WTC11 (cell line): ENCODE measurements at regions not wholly inside any gene's neighbourhood (a gene's known extent, or its start where the extent isn't known, plus 50 kb on each side); places are given as distances from the start of the nearest gene placed in this dataset.

Source experiments
- ATAC-seq: fragments of 200-7000 bp; cut with Tn5 transposase; 2 replicates; pipeline ENCODE4 v1.10.0; 2021; ENCODE audit warnings: mild to moderate bottlenecking, moderate library complexity
- CTCF ChIA-PET: fragments of 300-600 bp; sonication (Branson Sonifier 250); formaldehyde crosslinking; loops from one replicate; lab custom pipeline; 2021; ENCODE audit warnings: antibody characterized with exemption; lab: Charles Lee
- POLR2A ChIA-PET: fragments of 350-600 bp; sonication (Branson Sonifier 250); formaldehyde crosslinking; loops from one replicate; lab custom pipeline; 2021; ENCODE audit warnings: antibody characterized with exemption; lab: Charles Lee
- DNase-seq: peaks from one replicate; pipeline ENCODE4 v3.0.0; 2021; ENCODE audit warnings: low spot score
- H3K27ac Mint-ChIP-seq: 2 replicates; pipeline ENCODE4 v1.8.0; 2021; ENCODE audit warnings: mixed read lengths
- H3K27me3 Mint-ChIP-seq: 2 replicates; pipeline ENCODE4 v1.8.0; 2021; ENCODE audit warnings: low read depth, mild to moderate bottlenecking, moderate library complexity, mixed read lengths
- H3K36me3 Mint-ChIP-seq: 2 replicates; pipeline ENCODE4 v1.8.0; 2021; ENCODE audit warnings: mixed read lengths
- H3K4me1 Mint-ChIP-seq: 2 replicates; pipeline ENCODE4 v1.8.0; 2022; ENCODE audit warnings: mixed read lengths
- H3K4me3 Mint-ChIP-seq: 2 replicates; pipeline ENCODE4 v1.8.0; 2021; ENCODE audit warnings: mild to moderate bottlenecking, moderate library complexity, mixed read lengths
- H3K9me3 Mint-ChIP-seq: 2 replicates; pipeline ENCODE4 v1.8.0; 2021; ENCODE audit warnings: mixed read lengths
- ATF1 ChIP-seq: sonication (generic); formaldehyde crosslinking; IDR thresholded peaks from 2 replicates; pipeline ENCODE4 v1.8.1; 2023; ENCODE audit warnings: mild to moderate bottlenecking, moderate library complexity, missing genetic modification reagents
- E2F4 ChIP-seq: sonication (generic); formaldehyde crosslinking; IDR thresholded peaks from 2 replicates; pipeline ENCODE4 v1.8.1; 2022; ENCODE audit warnings: low read depth, mild to moderate bottlenecking, moderate library complexity, missing genetic modification reagents, borderline replicate concordance
- E2F5 ChIP-seq: sonication (generic); formaldehyde crosslinking; IDR thresholded peaks from 2 replicates; pipeline ENCODE4 v1.8.1; 2022; ENCODE audit warnings: mild to moderate bottlenecking, moderate library complexity, missing genetic modification reagents
- ELF4 ChIP-seq: sonication (generic); formaldehyde crosslinking; IDR thresholded peaks from 2 replicates; pipeline ENCODE4 v1.8.1; 2022; ENCODE audit warnings: low read depth, mild to moderate bottlenecking, moderate library complexity, missing genetic modification reagents
- EMX1 ChIP-seq: fragments of 250-450 bp; sonication (Bioruptor Pico); IDR thresholded peaks from 2 replicates; pipeline ENCODE4 v1.8.0; 2021; ENCODE audit warnings: mild to moderate bottlenecking
- FOXP1 ChIP-seq: sonication (generic); formaldehyde crosslinking; IDR thresholded peaks from 2 replicates; pipeline ENCODE4 v1.8.0; 2022; ENCODE audit warnings: missing genetic modification reagents, mild to moderate bottlenecking, moderate library complexity, borderline replicate concordance
- JAZF1 ChIP-seq: fragments of 250-450 bp; sonication (Bioruptor Pico); IDR thresholded peaks from 2 replicates; pipeline ENCODE4 v1.9.0; 2021; ENCODE audit warnings: moderate library complexity, mild to moderate bottlenecking, inconsistent platforms
- KAT7 ChIP-seq: sonication (generic); formaldehyde crosslinking; IDR thresholded peaks from 2 replicates; pipeline ENCODE4 v1.8.1; 2023; ENCODE audit warnings: missing genetic modification reagents, mild to moderate bottlenecking, borderline replicate concordance
- MLX ChIP-seq: sonication (generic); formaldehyde crosslinking; IDR thresholded peaks from 2 replicates; pipeline ENCODE4 v1.8.1; 2023; ENCODE audit warnings: mild to moderate bottlenecking, missing genetic modification reagents, moderate library complexity
- NFE2L1 ChIP-seq: sonication (generic); formaldehyde crosslinking; IDR thresholded peaks from 2 replicates; pipeline ENCODE4 v1.8.1; 2023; ENCODE audit warnings: missing genetic modification reagents
- PRRX2 ChIP-seq: fragments of 250-450 bp; sonication (Bioruptor Pico); IDR thresholded peaks from 2 replicates; pipeline ENCODE4 v1.8.0; 2021; ENCODE audit warnings: mild to moderate bottlenecking
- SMAD3 ChIP-seq: sonication (generic); formaldehyde crosslinking; IDR thresholded peaks from 2 replicates; pipeline ENCODE4 v1.8.0; 2022; ENCODE audit warnings: missing genetic modification reagents, mild to moderate bottlenecking, borderline replicate concordance
- SP1 ChIP-seq: sonication (generic); formaldehyde crosslinking; conservative IDR thresholded peaks from 2 replicates; pipeline ENCODE4 v1.8.1; 2022; ENCODE audit warnings: missing genetic modification reagents
- STAT6 ChIP-seq: sonication (generic); formaldehyde crosslinking; conservative IDR thresholded peaks from 2 replicates; pipeline ENCODE4 v1.8.1; 2023; ENCODE audit warnings: mild to moderate bottlenecking, low read depth, missing genetic modification reagents, moderate library complexity
- TEAD1 ChIP-seq: sonication (generic); formaldehyde crosslinking; IDR thresholded peaks from 2 replicates; pipeline ENCODE4 v1.8.0; 2022; ENCODE audit warnings: mild to moderate bottlenecking, missing genetic modification reagents
- ZNF219 ChIP-seq: sonication (generic); formaldehyde crosslinking; IDR thresholded peaks from 2 replicates; pipeline ENCODE4 v1.8.0; 2023; ENCODE audit warnings: missing genetic modification reagents, mild to moderate bottlenecking, borderline replicate concordance
- ZNF232 ChIP-seq: sonication (generic); formaldehyde crosslinking; IDR thresholded peaks from 2 replicates; pipeline ENCODE4 v1.8.0; 2022; ENCODE audit warnings: mild to moderate bottlenecking, missing genetic modification reagents
- ZNF263 ChIP-seq: sonication (generic); formaldehyde crosslinking; IDR thresholded peaks from 2 replicates; pipeline ENCODE4 v1.8.1; 2022; ENCODE audit warnings: low read depth, mild to moderate bottlenecking, moderate library complexity, missing genetic modification reagents
- ZNF423 ChIP-seq: fragments of 250-450 bp; sonication (Bioruptor Pico); IDR thresholded peaks from 2 replicates; pipeline ENCODE4 v2.1.2; 2022; ENCODE audit warnings: mild to moderate bottlenecking, moderate library complexity
- ZNF425 ChIP-seq: fragments of 250-450 bp; sonication (Bioruptor Pico); conservative IDR thresholded peaks from 2 replicates; pipeline ENCODE4 v1.9.0; 2021; ENCODE audit warnings: mild to moderate bottlenecking
- ZNF512 ChIP-seq: sonication (generic); formaldehyde crosslinking; IDR thresholded peaks from 2 replicates; pipeline ENCODE4 v1.8.1; 2022; ENCODE audit warnings: missing genetic modification reagents, borderline replicate concordance

- no peak for ATAC-seq
- Mint-ChIP-seq H3K27ac (no peak overlapping the region), H3K36me3 (peaks cover 27% of the 10 kb centered on the region), H3K4me1 (peaks cover 21% of the 10 kb centered on the region), H3K4me3 (no peak overlapping the region), H3K27me3 (no peaks in the 10 kb centered on the region), H3K9me3 (peaks cover 19% of the 10 kb centered on the region)
- ChIA-PET POLR2A (interaction anchor here (1.0 kb wide), 1 partner anchor 9 kb away, joined by 3 read pairs; no protein-coding TSS in a partner anchor), CTCF (no interaction called here)
- no peak for DNase-seq
- TF ChIP-seq MLX (CRISPR knock-in tag) (no peak), STAT6 (CRISPR knock-in tag) (no peak), SP1 (CRISPR knock-in tag) (no peak), JAZF1 (CRISPR knock-in tag) (no peak), PRRX2 (CRISPR knock-in tag) (no peak), KAT7 (CRISPR knock-in tag) (no peak), ZNF512 (no peak), ZNF425 (CRISPR knock-in tag) (no peak), NFE2L1 (no peak), ZNF219 (CRISPR knock-in tag) (no peak), ZNF423 (CRISPR knock-in tag) (no peak), ZNF232 (CRISPR knock-in tag) (no peak), ATF1 (CRISPR knock-in tag) (no peak), E2F5 (CRISPR knock-in tag) (no peak)
Observed at GRCh38 chr16:72620348-72620747, 427.6 kb downstream of the ZFHX3 start.

- Mint-ChIP-seq H3K27me3 (no peaks in the 10 kb centered on the region), H3K36me3 (peaks cover 27% of the 10 kb centered on the region), H3K4me1 (peaks cover 12% of the 10 kb centered on the region), H3K4me3 (no peak overlapping the region), H3K27ac (no peak overlapping the region), H3K9me3 (peaks cover 19% of the 10 kb centered on the region)
- ATAC-seq (no peak), DNase-seq (no peak)
- CTCF ChIA-PET, result no interaction called here
- POLR2A ChIA-PET, result no interaction called here
- TF ChIP-seq EMX1 (CRISPR knock-in tag) (no peak), FOXP1 (CRISPR knock-in tag) (no peak), TEAD1 (CRISPR knock-in tag) (no peak), ELF4 (CRISPR knock-in tag) (no peak), JAZF1 (CRISPR knock-in tag) (no peak), E2F4 (CRISPR knock-in tag) (no peak), MLX (CRISPR knock-in tag) (no peak), ZNF263 (CRISPR knock-in tag) (no peak), SMAD3 (CRISPR knock-in tag) (no peak)
- TF ChIP-seq, all 79 proteins: peak for 0
Observed at GRCh38 chr16:72615856-72616255, 432.1 kb downstream of the ZFHX3 start.
